ENCODE measurements at regions not wholly inside any gene's neighbourhood (a gene's known extent, or its start where the extent isn't known, plus 50 kb on each side); places are given as distances from the start of the nearest gene placed in this dataset.

GRCh38 chr1:30466610-30467009 lies 256.8 kb downstream of the MATN1 start:
- TF ChIP-seq POLR2AphosphoS5 (IDR thresholded peaks at IDR 0.05; ENCODE audit: low read depth, low read length) (no peak), TAF1 (IDR thresholded peaks at IDR 0.05; ENCODE audit: borderline replicate concordance, low read depth, low read length) (no peak), POLR2A (IDR thresholded peaks at IDR 0.05; ENCODE audit: low read depth, low read length) (no peak)
